ENCODE measurements at regions not wholly inside any gene's neighbourhood (a gene's known extent, or its start where the extent isn't known, plus 50 kb on each side); places are given as distances from the start of the nearest gene placed in this dataset.

GRCh38 chr3:111359261-111360030, 182.6 kb upstream of the CD96 start:
- ATAC-seq (no peak), DNase-seq (ENCODE audit: low read depth, low spot score) (no peak)
- no peak overlapping the region for H2AFZ ChIP-seq (ENCODE audit: low read depth, low read length, poor library complexity, severe bottlenecking)
- H3K79me2 ChIP-seq (ENCODE audit: insufficient read depth, low read length): no peaks in the 10 kb centered on the region
- no peaks in the 10 kb centered on the region for H3K36me3 ChIP-seq (ENCODE audit: control insufficient read depth in 1 of 2, insufficient read depth in 2 of 2, low read length in 2 of 2)
- ChIA-PET RAD21 (ENCODE audit: low non-redundant PET in 1 of 2, low total read pairs in 2 of 2, uncharacterized antibody in 2 of 2, unreplicated experiment in 2 of 2) (no interaction called here), POLR2A (no interaction called here), CTCF (no interaction called here)
- intact Hi-C loops (cut with micrococcal nuclease): no loop called here
- no peak overlapping the region for H3K4me2 ChIP-seq (ENCODE audit: low read length)
- H3K9me3 ChIP-seq (ENCODE audit: control insufficient read depth in 1 of 2, insufficient read depth in 1 of 2, low read depth in 1 of 2, low read length in 2 of 2): no peaks in the 10 kb centered on the region
- no peak overlapping the region for H3K9ac ChIP-seq (ENCODE audit: low read length)
- no peaks in the 10 kb centered on the region for H3K9me2 ChIP-seq (ENCODE audit: insufficient read depth)
- H3K4me3 ChIP-seq (replicated peaks in 1 of 2; ENCODE audit: low read depth in 1 of 2, low read length in 2 of 2): no peak overlapping the region
- no TSS peak for BruUV-seq (replicated peaks)
- no peak overlapping the region for H3K27ac ChIP-seq (ENCODE audit: low read depth, low read length)
- H4K20me1 ChIP-seq (ENCODE audit: insufficient read depth): no peaks in the 10 kb centered on the region
- no peak for TF ChIP-seq SIN3A (IDR thresholded peaks at IDR 0.05; ENCODE audit: low read depth)
- no peaks in the 10 kb centered on the region for H3K4me1 ChIP-seq (ENCODE audit: control insufficient read depth in 1 of 2, insufficient read depth in 2 of 2, low read length in 2 of 2)
- no peaks in the 10 kb centered on the region for H3K27me3 ChIP-seq (ENCODE audit: insufficient read depth, low read length)

GRCh38 chr3:111362381-111363009, 179.5 kb upstream of the CD96 start:
- no peak overlapping the region for H3K4me3 ChIP-seq (replicated peaks in 1 of 2; ENCODE audit: low read depth in 1 of 2, low read length in 2 of 2)
- RAD21 ChIA-PET (ENCODE audit: low non-redundant PET in 1 of 2, low total read pairs in 2 of 2, uncharacterized antibody in 2 of 2, unreplicated experiment in 2 of 2): no interaction called here
- H3K27ac ChIP-seq (ENCODE audit: low read depth, low read length): no peak overlapping the region
- ATAC-seq (no peak), DNase-seq (ENCODE audit: low read depth, low spot score) (no peak)
- no peaks in the 10 kb centered on the region for H3K36me3 ChIP-seq (ENCODE audit: control insufficient read depth in 1 of 2, insufficient read depth in 2 of 2, low read length in 2 of 2)
- no peak overlapping the region for H3K4me2 ChIP-seq (ENCODE audit: low read length)
- BruUV-seq (replicated peaks): no TSS peak
- H3K9me2 ChIP-seq (ENCODE audit: insufficient read depth): no peaks in the 10 kb centered on the region
- CTCF ChIA-PET: no interaction called here
- H4K20me1 ChIP-seq (ENCODE audit: insufficient read depth): no peaks in the 10 kb centered on the region
- H3K9ac ChIP-seq (ENCODE audit: low read length): no peak overlapping the region
- intact Hi-C loops (cut with micrococcal nuclease): no loop called here
- H3K27me3 ChIP-seq (ENCODE audit: insufficient read depth, low read length): no peaks in the 10 kb centered on the region
- H3K4me1 ChIP-seq (ENCODE audit: control insufficient read depth in 1 of 2, insufficient read depth in 2 of 2, low read length in 2 of 2): no peaks in the 10 kb centered on the region
- POLR2A ChIA-PET: no interaction called here
- no peaks in the 10 kb centered on the region for H3K9me3 ChIP-seq (ENCODE audit: control insufficient read depth in 1 of 2, insufficient read depth in 1 of 2, low read depth in 1 of 2, low read length in 2 of 2)
- no peak for TF ChIP-seq ATF3 (IDR thresholded peaks at IDR 0.05)
- TF ChIP-seq CBX3 (IDR thresholded peaks at IDR 0.05; ENCODE audit: low read depth): no peak
- no peak for TF ChIP-seq EZH2 (IDR thresholded peaks at IDR 0.05)
- TF ChIP-seq JUND (IDR thresholded peaks at IDR 0.05): no peak
- TF ChIP-seq RAD21 (IDR thresholded peaks at IDR 0.05; ENCODE audit: low read depth): no peak
- TF ChIP-seq SP1 (IDR thresholded peaks at IDR 0.05; ENCODE audit: low read depth): no peak
- no peak for TF ChIP-seq MAX (IDR thresholded peaks at IDR 0.05)
- TF ChIP-seq EGR1 (IDR thresholded peaks at IDR 0.05; ENCODE audit: low read depth): no peak
- TF ChIP-seq SRF (IDR thresholded peaks at IDR 0.05; ENCODE audit: low read depth): no peak
- no peak for TF ChIP-seq POLR2A (IDR thresholded peaks at IDR 0.05; ENCODE audit: borderline replicate concordance, extremely low read depth, insufficient read depth, insufficient read length)
- TF ChIP-seq YY1 (IDR thresholded peaks at IDR 0.05; ENCODE audit: extremely low read depth, insufficient replicate concordance, low read depth, low read length): no peak
- no peak for TF ChIP-seq ZFX (IDR thresholded peaks at IDR 0.05)
- TF ChIP-seq CTCF (IDR thresholded peaks at IDR 0.05 in 2 of 3, conservative IDR thresholded peaks at IDR 0.05 in 1 of 3; ENCODE audit: borderline replicate concordance in 1 of 3, insufficient read depth in 1 of 3, low read depth in 2 of 3, low read length in 2 of 3): no peak
- no peak for TF ChIP-seq POLR2AphosphoS5 (IDR thresholded peaks at IDR 0.05; ENCODE audit: low read depth, low read length)
- no peak for TF ChIP-seq ELF1 (IDR thresholded peaks at IDR 0.05; ENCODE audit: borderline replicate concordance, low read depth)
- no peak for TF ChIP-seq ZNF274 (IDR thresholded peaks at IDR 0.05; ENCODE audit: low read depth, low read length)
- TF ChIP-seq EZH2phosphoT487 (IDR thresholded peaks at IDR 0.05; ENCODE audit: borderline replicate concordance): no peak
- TF ChIP-seq SIN3A (IDR thresholded peaks at IDR 0.05; ENCODE audit: low read depth): no peak
- no peak for TF ChIP-seq TCF7L2 (IDR thresholded peaks at IDR 0.05; ENCODE audit: borderline replicate concordance, extremely low read depth, insufficient read depth, insufficient read length)
- no peak for TF ChIP-seq CEBPB (IDR thresholded peaks at IDR 0.05; ENCODE audit: low read depth)
- H2AFZ ChIP-seq (ENCODE audit: low read depth, low read length, poor library complexity, severe bottlenecking): no peak overlapping the region
- H3K79me2 ChIP-seq (ENCODE audit: insufficient read depth, low read length): no peaks in the 10 kb centered on the region

Data from HCT116 (cell line).